MM.1S (cell line): ENCODE measurements at regions not wholly inside any gene's neighbourhood (a gene's known extent, or its start where the extent isn't known, plus 50 kb on each side); places are given as distances from the start of the nearest gene placed in this dataset.

Source experiments
- CTCF ChIP-seq: fragments of 300-600 bp; sonication (generic); IDR thresholded peaks from 2 replicates; pipeline ENCODE4 v1.5.1; 2016; ENCODE audit warnings: antibody characterized with exemption, low read length, mixed read lengths
- EZH2 ChIP-seq: fragments of 300-600 bp; sonication (generic); optimal IDR thresholded peaks from 2 replicates; pipeline ENCODE3; 2017; ENCODE audit warnings: low read depth, mild to moderate bottlenecking, antibody characterized with exemption, low read length, mixed read lengths
- EZH2phosphoT487 ChIP-seq: fragments of 300-600 bp; sonication (generic); IDR thresholded peaks from 2 replicates; pipeline ENCODE4 v1.6.1; 2018; ENCODE audit warnings: antibody characterized with exemption, low read length

GRCh38 chr12:22130671-22131070 is 84.7 kb downstream of the CMAS start:
- no peak for TF ChIP-seq EZH2
- TF ChIP-seq CTCF, result no peak
- no peak for TF ChIP-seq EZH2phosphoT487
